IMR-90 (cell line): ENCODE measurements at regions not wholly inside any gene's neighbourhood (a gene's known extent, or its start where the extent isn't known, plus 50 kb on each side); places are given as distances from the start of the nearest gene placed in this dataset.
"Not testable (repeated sequence)": the region's sequence is repeated elsewhere in the genome, so short reads cannot be mapped to it uniquely, and the experiment has no call there.

Experiments
- CHD1 ChIP-seq: IDR thresholded peaks from 2 replicates; pipeline ENCODE4 v1.6.1; 2012; ENCODE audit warnings: low read depth, low read length, improper control_type of control experiment
- FOS ChIP-seq: fragments of 150-350 bp; IDR thresholded peaks from 2 replicates; pipeline ENCODE4 v1.6.1; 2016; ENCODE audit warnings: low read depth, low read length
- MAFK ChIP-seq: IDR thresholded peaks from 2 replicates; pipeline ENCODE4 v1.6.1; 2012; ENCODE audit warnings: low read depth, low read length, improper control_type of control experiment
- MAZ ChIP-seq: IDR thresholded peaks from 2 replicates; pipeline ENCODE4 v1.6.1; 2012; ENCODE audit warnings: low read depth, mild to moderate bottlenecking, low read length, improper control_type of control experiment, moderate library complexity, borderline replicate concordance
- POLR2A ChIP-seq: IDR thresholded peaks from 2 replicates; pipeline ENCODE4 v1.6.1; 2012; ENCODE audit warnings: mild to moderate bottlenecking, low read depth, low read length
- RCOR1 ChIP-seq: IDR thresholded peaks from 2 replicates; pipeline ENCODE4 v1.6.1; 2012; ENCODE audit warnings: mild to moderate bottlenecking, low read length, improper control_type of control experiment; ENCODE audit not compliant: insufficient replicate concordance
- RFX5 ChIP-seq: IDR thresholded peaks from 2 replicates; pipeline ENCODE4 v1.8.0; 2012; ENCODE audit warnings: low read depth, mild to moderate bottlenecking, low read length, moderate library complexity
- SMC3 ChIP-seq: fragments of 150-350 bp; IDR thresholded peaks from 2 replicates; pipeline ENCODE4 v1.6.1; 2016; ENCODE audit warnings: low read depth, mild to moderate bottlenecking, antibody characterized with exemption, low read length, moderate library complexity
- TF ChIP-seq, protein P1 (sequence below): conservative IDR thresholded peaks from 2 replicates; pipeline ENCODE4 v1.5.1; 2012; ENCODE audit warnings: mild to moderate bottlenecking, low read depth, low read length, improper control_type of control experiment

DNA sequence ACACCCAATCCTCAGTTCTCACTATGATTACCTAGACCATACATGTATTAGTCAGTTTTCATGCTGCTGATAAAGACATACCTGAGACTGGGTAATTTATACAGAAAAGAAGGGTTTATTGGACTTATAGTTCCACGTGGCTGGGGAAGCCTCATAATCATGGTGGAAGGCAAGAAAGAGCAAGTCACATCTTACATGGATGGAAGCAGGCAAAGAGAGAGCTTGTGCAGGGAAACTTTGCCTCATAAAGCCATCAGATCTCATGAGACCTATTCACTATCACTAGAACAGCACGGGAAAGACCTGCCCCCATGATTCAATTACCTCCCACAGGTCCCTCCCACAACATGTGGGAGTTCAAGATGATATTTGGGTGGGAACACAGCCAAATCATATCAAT is 79.5 kb upstream of the FGGY start:
- TF ChIP-seq CHD1, RCOR1, MAZ, SMC3, FOS, POLR2A, RFX5, MAFK: not testable (repeated sequence)
- TF ChIP-seq, protein P1, sequence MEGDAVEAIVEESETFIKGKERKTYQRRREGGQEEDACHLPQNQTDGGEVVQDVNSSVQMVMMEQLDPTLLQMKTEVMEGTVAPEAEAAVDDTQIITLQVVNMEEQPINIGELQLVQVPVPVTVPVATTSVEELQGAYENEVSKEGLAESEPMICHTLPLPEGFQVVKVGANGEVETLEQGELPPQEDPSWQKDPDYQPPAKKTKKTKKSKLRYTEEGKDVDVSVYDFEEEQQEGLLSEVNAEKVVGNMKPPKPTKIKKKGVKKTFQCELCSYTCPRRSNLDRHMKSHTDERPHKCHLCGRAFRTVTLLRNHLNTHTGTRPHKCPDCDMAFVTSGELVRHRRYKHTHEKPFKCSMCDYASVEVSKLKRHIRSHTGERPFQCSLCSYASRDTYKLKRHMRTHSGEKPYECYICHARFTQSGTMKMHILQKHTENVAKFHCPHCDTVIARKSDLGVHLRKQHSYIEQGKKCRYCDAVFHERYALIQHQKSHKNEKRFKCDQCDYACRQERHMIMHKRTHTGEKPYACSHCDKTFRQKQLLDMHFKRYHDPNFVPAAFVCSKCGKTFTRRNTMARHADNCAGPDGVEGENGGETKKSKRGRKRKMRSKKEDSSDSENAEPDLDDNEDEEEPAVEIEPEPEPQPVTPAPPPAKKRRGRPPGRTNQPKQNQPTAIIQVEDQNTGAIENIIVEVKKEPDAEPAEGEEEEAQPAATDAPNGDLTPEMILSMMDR, result not testable (repeated sequence)
